Stimulated activated CD4-positive, alpha-beta T cell treated with anti-CD3 and anti-CD28 coated beads, Interleukin-2, amount 100 ng/mL, for 48 hours (primary cell): ENCODE measurements at regions not wholly inside any gene's neighbourhood (a gene's known extent, or its start where the extent isn't known, plus 50 kb on each side); places are given as distances from the start of the nearest gene placed in this dataset.

ENCODE experiments used
- DNase-seq, 2 donors: peaks; one replicate each; pipeline ENCODE4 v3.0.0-alpha.2; 2020

GRCh38 chr15:87129916-87130315 lies 1050.2 kb downstream of the AGBL1 start:
- no peak for DNase-seq

GRCh38 chr15:87123676-87124382 lies 1044.2 kb downstream of the AGBL1 start:
- DNase-seq: no peak

- DNase-seq: no peak
Observed at GRCh38 chr15:87121336-87121735, 1041.7 kb downstream of the AGBL1 start.

- DNase-seq: no peak
Observed at GRCh38 chr15:87120555-87120954, 1040.9 kb downstream of the AGBL1 start.

GRCh38 chr15:87118846-87119245 lies 1039.2 kb downstream of the AGBL1 start:
- DNase-seq: no peak

DNA sequence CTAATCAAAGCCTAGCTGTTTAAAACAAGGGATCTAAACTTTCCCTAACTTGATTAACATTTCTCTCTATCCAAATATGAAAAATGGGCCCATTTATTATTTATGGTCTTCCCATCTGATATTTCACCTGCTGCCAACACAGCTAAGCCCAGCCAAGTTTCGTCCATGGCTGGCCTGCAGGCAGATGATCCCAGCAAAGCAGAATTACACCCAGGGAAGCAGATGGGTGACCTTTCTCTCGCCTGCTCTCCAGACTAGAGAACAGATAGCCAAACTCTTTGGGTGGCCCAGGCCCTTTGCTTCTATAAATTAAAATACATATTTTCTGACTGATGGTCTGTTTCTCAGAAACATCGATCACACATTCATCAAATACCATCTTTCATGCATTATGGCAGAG lies 1038.8 kb downstream of the AGBL1 start:
- DNase-seq: no peak

DNA sequence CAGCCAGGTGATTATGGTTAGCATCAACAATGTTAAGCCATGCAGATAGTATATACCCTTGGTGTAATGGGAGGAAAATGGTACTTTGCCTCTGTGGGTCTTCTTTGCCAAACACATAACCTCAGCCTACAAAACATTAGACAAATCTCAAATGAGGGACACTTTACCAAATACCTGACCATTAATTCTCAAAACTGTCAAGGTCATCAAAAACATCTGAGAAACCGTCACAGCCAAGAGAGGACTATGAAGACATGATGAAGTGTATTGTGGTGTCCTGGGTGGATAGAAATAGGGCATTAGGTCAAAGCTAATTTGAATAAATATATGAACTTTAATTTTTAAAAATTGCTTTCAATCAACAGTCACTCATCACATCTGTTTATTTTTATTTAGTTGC lies 1036.1 kb downstream of the AGBL1 start:
- no peak for DNase-seq

DNA sequence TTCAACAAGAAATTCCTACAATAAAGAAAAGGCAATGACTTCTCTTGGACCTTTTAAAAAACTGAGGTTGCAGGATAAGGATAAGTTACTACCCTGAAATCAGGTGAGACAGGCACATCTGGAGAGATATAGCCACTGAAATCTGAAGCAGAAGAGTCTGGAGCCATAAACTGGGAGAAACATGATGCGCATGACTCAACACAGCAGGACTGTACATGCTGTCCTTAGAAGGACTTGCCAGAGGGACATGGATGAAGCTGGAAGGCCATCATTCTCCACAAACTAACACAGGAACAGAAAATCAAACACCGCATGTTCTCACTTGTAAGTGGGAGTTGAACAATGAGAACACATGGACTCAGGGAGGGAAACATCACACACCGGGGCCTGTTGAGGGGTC lies 1020.2 kb downstream of the AGBL1 start:
- DNase-seq: no peak

- no peak for DNase-seq
Observed at GRCh38 chr15:87089551-87089950, 1009.9 kb downstream of the AGBL1 start.

- no peak for DNase-seq
Observed at GRCh38 chr15:87083201-87083600, 1003.5 kb downstream of the AGBL1 start.

GRCh38 chr15:87082581-87082980 lies 1002.9 kb downstream of the AGBL1 start:
- no peak for DNase-seq

- no peak for DNase-seq
Observed at GRCh38 chr15:87080547-87080946, 1000.9 kb downstream of the AGBL1 start.
